GM23248 (cell line): ENCODE measurements at regions not wholly inside any gene's neighbourhood (a gene's known extent, or its start where the extent isn't known, plus 50 kb on each side); places are given as distances from the start of the nearest gene placed in this dataset.

Experiments
- EZH2 ChIP-seq: fragments of 200-600 bp; sonication (generic); IDR thresholded peaks from 2 replicates; pipeline ENCODE4 v1.6.1; 2018; ENCODE audit warnings: antibody characterized with exemption, mild to moderate bottlenecking; ENCODE audit not compliant: insufficient read depth, poor library complexity, severe bottlenecking
- EZH2phosphoT487 ChIP-seq: fragments of 200-600 bp; sonication (generic); IDR thresholded peaks from 2 replicates; pipeline ENCODE4 v1.6.1; 2018; ENCODE audit warnings: antibody characterized with exemption, moderate library complexity, mild to moderate bottlenecking, low read depth; ENCODE audit not compliant: insufficient read depth

DNA sequence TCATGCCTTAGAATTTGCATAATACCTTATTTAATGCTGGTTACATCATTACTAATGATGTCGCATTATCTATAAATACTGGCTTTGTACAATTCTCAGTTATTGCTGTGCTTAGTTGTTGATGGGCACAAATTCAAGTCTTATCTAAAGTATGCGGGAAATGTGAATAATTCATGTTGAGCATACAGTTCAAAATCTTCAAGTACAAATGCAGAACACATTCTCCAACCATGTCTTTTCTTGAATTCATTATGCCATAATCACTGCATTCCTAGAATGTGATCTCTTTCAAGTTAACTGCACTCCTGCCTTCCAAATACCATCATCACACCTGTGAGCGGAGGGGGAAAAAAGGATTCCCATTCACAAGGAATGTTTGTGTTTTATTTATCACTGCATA is 337.0 kb downstream of the MBD2 start:
- TF ChIP-seq EZH2 (no peak), EZH2phosphoT487 (no peak)
